HFFc6 (cell line): ENCODE measurements at regions not wholly inside any gene's neighbourhood (a gene's known extent, or its start where the extent isn't known, plus 50 kb on each side); places are given as distances from the start of the nearest gene placed in this dataset.

Experiments
- DNase-seq: peaks from one replicate; pipeline ENCODE4 v3.0.0-alpha.2; 2018
- H3K27ac Mint-ChIP-seq: 2 replicates; pipeline ENCODE4 v1.8.0; 2020; ENCODE audit warnings: mild to moderate bottlenecking, mixed read lengths
- H3K27me3 Mint-ChIP-seq: 2 replicates; pipeline ENCODE4 v1.8.0; 2021; ENCODE audit warnings: mild to moderate bottlenecking, moderate library complexity, mixed read lengths; ENCODE audit not compliant: insufficient read depth
- H3K36me3 Mint-ChIP-seq: 2 replicates; pipeline ENCODE4 v1.8.0; 2021; ENCODE audit warnings: low read depth, mixed read lengths
- H3K4me1 Mint-ChIP-seq: 2 replicates; pipeline ENCODE4 v1.8.0; 2020; ENCODE audit warnings: low read depth, mixed read lengths
- H3K4me3 Mint-ChIP-seq: 2 replicates; pipeline ENCODE4 v1.8.0; 2020; ENCODE audit warnings: mild to moderate bottlenecking, moderate library complexity, mixed read lengths
- H3K9me3 Mint-ChIP-seq: 2 replicates; pipeline ENCODE4 v1.8.0; 2020; ENCODE audit warnings: mild to moderate bottlenecking, mixed read lengths
- TF ChIP-seq, protein P1 (sequence below): fragments of 200-600 bp; sonication (generic); IDR thresholded peaks from 2 replicates; pipeline ENCODE4 v1.5.0; 2021; ENCODE audit warnings: antibody characterized with exemption, mild to moderate bottlenecking

DNA sequence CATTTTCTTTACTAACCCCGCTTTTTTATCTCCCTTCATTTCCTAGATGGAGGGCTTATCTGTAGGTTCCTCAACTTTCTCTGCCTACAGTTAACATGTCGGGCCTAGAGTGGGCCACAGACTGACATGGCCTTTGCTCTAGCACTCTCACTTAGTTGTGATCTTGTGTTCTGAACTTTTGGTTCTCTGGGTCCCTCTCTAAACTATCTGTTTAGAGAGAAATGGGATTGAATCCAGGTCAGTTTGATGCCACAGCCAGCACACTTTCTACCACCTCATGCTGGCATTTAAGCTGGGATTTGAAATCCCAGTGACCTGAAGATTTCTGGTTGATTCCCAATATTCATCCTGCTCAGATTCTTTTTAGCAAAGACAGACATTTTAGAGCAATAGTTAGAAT, 388.5 kb upstream of the PAPPA start:
- Mint-ChIP-seq H3K4me3 (no peak overlapping the region), H3K4me1 (no peaks in the 10 kb centered on the region), H3K27ac (no peak overlapping the region), H3K36me3 (no peaks in the 10 kb centered on the region), H3K9me3 (no peaks in the 10 kb centered on the region), H3K27me3 (no peaks in the 10 kb centered on the region; the same call in 1 of the 2 replicates)
- TF ChIP-seq, protein P1, sequence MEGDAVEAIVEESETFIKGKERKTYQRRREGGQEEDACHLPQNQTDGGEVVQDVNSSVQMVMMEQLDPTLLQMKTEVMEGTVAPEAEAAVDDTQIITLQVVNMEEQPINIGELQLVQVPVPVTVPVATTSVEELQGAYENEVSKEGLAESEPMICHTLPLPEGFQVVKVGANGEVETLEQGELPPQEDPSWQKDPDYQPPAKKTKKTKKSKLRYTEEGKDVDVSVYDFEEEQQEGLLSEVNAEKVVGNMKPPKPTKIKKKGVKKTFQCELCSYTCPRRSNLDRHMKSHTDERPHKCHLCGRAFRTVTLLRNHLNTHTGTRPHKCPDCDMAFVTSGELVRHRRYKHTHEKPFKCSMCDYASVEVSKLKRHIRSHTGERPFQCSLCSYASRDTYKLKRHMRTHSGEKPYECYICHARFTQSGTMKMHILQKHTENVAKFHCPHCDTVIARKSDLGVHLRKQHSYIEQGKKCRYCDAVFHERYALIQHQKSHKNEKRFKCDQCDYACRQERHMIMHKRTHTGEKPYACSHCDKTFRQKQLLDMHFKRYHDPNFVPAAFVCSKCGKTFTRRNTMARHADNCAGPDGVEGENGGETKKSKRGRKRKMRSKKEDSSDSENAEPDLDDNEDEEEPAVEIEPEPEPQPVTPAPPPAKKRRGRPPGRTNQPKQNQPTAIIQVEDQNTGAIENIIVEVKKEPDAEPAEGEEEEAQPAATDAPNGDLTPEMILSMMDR: no peak
- no peak for DNase-seq

DNA sequence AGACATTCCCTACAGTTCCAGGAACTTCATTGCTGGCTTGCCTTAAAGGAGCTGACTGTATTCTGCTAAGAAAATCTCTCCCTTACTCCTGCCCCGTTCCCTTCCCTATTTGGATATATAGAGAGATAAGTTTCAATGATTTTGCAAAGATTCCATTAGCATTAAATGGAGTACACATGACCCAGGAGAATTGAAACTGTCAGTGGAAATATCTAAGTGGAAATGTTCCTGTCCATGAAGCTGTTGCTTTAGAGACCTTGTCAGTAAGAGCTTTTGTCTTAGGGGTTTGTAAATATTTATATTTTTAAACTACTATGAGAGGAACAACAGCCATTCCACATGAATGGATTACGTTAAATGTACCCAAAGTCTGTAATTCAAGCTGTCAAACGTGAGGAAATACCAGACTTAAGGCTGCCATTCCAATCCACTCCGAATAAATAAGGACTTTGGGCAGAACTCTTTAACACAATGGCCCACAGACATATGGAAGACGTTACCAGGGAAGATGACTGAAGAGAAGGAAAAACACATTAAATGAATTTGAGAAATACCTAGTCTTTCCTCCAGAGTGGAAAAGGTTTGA, 387.1 kb upstream of the PAPPA start:
- Mint-ChIP-seq H3K4me1 (no peaks in the 10 kb centered on the region), H3K9me3 (no peaks in the 10 kb centered on the region), H3K36me3 (no peaks in the 10 kb centered on the region), H3K27ac (no peak overlapping the region), H3K4me3 (no peak overlapping the region), H3K27me3 (peaks cover 3% of the 10 kb centered on the region; the same call in 1 of the 2 replicates)
- no peak for DNase-seq
- TF ChIP-seq, protein P1: no peak

DNA sequence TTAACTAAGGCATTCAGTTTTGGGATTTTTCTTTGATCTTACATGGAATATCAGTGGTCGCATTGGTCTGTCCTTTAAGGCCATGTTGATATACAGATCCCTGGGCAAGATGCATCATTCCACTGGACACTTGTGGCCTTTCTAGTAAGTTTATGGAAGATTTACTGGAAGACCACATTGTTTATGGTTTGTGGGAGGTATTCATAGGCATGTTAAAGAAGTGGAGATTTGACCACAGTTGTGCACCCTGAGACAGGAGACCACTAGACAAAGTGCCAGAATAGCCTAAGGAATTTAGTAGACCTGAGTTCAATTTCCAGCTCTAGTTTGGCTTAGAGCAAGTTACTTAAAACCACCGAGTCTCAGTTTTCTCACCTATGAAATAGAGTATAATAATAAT, 383.1 kb upstream of the PAPPA start:
- TF ChIP-seq, protein P1: no peak
- H3K4me3 Mint-ChIP-seq: no peak overlapping the region
- peaks cover 2% of the 10 kb centered on the region; the same call in 1 of the 2 replicates for H3K4me1 Mint-ChIP-seq
- H3K9me3 Mint-ChIP-seq: no peaks in the 10 kb centered on the region
- H3K27ac Mint-ChIP-seq: no peak overlapping the region
- DNase-seq: no peak
- peaks cover 3% of the 10 kb centered on the region; the same call in 1 of the 2 replicates for H3K27me3 Mint-ChIP-seq
- H3K36me3 Mint-ChIP-seq: no peaks in the 10 kb centered on the region

DNA sequence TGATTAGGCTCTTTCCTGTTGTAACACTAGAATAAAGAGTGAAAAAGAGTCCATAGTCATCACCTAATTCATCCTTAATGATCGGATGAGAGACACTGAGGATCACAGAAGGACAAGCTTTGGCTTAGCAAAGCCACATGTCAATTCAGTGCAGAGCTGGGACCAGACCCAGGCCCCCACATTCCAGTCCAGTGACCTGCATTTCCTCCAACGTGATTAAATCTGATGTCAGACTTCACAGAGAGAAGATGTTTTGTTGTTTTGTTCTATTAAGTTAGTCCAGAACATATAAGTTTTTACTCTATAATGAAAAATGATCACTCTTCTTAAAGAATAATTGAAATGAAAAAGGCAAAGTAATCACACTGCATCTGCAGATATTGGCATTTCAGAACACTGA, 377.9 kb upstream of the PAPPA start:
- Mint-ChIP-seq H3K9me3 (no peaks in the 10 kb centered on the region; the same call in 1 of the 2 replicates), H3K4me3 (no peak overlapping the region), H3K27me3 (peaks cover 3% of the 10 kb centered on the region; the same call in 1 of the 2 replicates), H3K4me1 (peaks cover 5% of the 10 kb centered on the region; the same call in 1 of the 2 replicates), H3K27ac (no peak overlapping the region), H3K36me3 (no peaks in the 10 kb centered on the region)
- TF ChIP-seq, protein P1: no peak
- DNase-seq: no peak

DNA sequence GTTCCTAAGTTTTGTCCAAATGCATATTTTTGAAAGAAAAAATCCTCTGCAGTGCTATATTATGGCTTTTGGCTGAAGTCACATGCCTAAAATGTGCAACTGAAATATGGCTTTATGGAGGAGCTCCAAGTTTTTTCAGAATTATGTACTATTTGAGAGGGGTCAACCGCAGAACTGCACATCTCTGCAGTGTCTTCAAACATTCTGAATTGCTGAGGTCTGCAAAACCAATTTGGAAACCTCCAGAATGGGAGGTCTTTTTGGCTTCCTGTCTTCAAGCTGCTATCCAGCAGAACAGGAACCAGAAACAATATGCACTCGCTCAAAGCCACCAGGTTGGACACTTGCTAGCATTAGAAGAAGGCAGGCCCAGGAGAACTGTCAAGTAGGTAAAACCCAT, 376.0 kb upstream of the PAPPA start:
- Mint-ChIP-seq H3K4me3 (no peak overlapping the region), H3K4me1 (peaks cover 5% of the 10 kb centered on the region; the same call in 1 of the 2 replicates), H3K27ac (no peak overlapping the region), H3K27me3 (no peaks in the 10 kb centered on the region), H3K9me3 (no peaks in the 10 kb centered on the region; the same call in 1 of the 2 replicates), H3K36me3 (no peaks in the 10 kb centered on the region)
- DNase-seq: no peak
- TF ChIP-seq, protein P1: no peak
